ENCODE measurements at regions not wholly inside any gene's neighbourhood (a gene's known extent, or its start where the extent isn't known, plus 50 kb on each side); places are given as distances from the start of the nearest gene placed in this dataset.

DNA sequence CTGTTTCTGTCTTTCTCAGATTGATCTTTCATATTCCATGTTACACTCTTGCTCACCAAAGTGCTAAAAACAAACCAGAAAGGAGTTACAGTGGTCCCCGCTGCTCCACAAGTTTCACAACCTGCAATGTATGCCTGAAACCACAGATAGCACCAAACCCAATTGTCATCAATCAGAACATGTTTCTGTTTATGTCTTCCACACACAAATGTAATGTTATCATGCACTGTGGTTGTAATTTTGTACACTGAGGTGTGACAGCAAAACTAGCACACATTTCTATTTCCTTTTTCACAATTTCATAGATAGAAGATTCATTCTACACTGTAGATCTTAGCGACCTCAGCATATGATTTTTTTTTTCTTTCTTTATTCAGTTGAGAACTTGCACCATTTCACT, 1045.9 kb upstream of the RAG2 start:
- intact Hi-C loops (cut with micrococcal nuclease) = no loop called here
- ChIA-PET POLR2A (no interaction called here), CTCF (no interaction called here)
- Mint-ChIP-seq H3K27ac (no peak overlapping the region), H3K4me1 (ENCODE audit: low read depth) (no peaks in the 10 kb centered on the region), H3K4me3 (no peak overlapping the region), H3K9me3 (peaks cover 2% of the 10 kb centered on the region), H3K27me3 (no peaks in the 10 kb centered on the region), H3K36me3 (ENCODE audit: low read depth) (no peaks in the 10 kb centered on the region)
- no peak for DNase-seq
- TF ChIP-seq, protein P1, sequence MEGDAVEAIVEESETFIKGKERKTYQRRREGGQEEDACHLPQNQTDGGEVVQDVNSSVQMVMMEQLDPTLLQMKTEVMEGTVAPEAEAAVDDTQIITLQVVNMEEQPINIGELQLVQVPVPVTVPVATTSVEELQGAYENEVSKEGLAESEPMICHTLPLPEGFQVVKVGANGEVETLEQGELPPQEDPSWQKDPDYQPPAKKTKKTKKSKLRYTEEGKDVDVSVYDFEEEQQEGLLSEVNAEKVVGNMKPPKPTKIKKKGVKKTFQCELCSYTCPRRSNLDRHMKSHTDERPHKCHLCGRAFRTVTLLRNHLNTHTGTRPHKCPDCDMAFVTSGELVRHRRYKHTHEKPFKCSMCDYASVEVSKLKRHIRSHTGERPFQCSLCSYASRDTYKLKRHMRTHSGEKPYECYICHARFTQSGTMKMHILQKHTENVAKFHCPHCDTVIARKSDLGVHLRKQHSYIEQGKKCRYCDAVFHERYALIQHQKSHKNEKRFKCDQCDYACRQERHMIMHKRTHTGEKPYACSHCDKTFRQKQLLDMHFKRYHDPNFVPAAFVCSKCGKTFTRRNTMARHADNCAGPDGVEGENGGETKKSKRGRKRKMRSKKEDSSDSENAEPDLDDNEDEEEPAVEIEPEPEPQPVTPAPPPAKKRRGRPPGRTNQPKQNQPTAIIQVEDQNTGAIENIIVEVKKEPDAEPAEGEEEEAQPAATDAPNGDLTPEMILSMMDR (IDR thresholded peaks at IDR 0.05) = no peak
- no peak for ATAC-seq

DNA sequence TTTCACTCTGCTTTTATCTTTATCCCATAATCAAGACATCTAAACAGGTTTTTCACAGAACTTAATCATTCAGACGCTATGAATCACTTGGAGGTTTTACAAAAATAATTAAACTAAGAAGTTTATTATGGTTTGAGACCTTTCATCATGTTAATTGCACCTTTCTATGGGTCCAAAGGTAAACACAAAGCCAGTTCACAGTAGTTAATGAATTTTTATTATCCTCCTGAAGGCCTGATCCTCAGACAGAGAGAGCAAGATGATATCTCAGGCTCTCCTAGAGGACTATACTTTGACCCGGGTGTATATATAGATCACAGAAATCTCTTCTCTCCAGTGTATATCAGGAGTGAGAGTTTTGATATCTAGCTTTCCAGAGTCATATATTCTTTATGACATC, 1044.3 kb upstream of the RAG2 start:
- H3K4me3 Mint-ChIP-seq = no peak overlapping the region
- no peak for DNase-seq
- no peak overlapping the region for H3K27ac Mint-ChIP-seq
- H3K36me3 Mint-ChIP-seq (ENCODE audit: low read depth) = no peaks in the 10 kb centered on the region
- no peaks in the 10 kb centered on the region for H3K27me3 Mint-ChIP-seq
- CTCF ChIA-PET = no interaction called here
- ATAC-seq = no peak
- intact Hi-C loops (cut with micrococcal nuclease) = no loop called here
- POLR2A ChIA-PET = no interaction called here
- H3K4me1 Mint-ChIP-seq (ENCODE audit: low read depth) = no peaks in the 10 kb centered on the region
- TF ChIP-seq, protein P1 (IDR thresholded peaks at IDR 0.05) = no peak
- peaks cover 3% of the 10 kb centered on the region for H3K9me3 Mint-ChIP-seq

DNA sequence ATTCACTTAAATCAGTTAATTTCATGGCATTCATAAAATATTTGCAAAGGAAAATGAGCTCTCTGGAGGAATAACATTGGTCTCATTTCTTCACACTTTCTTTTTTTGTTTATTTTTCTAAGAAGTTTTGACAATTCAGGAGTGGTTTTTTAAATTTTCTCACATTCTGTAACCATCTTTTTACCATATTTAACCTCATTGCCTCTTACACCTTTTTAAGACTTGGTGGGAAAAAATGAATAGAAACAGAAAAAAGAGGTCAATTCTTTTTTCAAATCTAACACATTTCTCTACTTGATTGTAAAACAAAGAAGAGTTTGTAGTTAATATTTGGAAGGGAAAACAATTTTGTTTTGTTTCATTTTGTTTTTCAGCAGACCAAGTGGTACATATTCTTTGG, 1034.7 kb upstream of the RAG2 start:
- no peaks in the 10 kb centered on the region for H3K4me1 Mint-ChIP-seq (ENCODE audit: low read depth)
- no peaks in the 10 kb centered on the region for H3K36me3 Mint-ChIP-seq (ENCODE audit: low read depth)
- intact Hi-C loops (cut with micrococcal nuclease) = no loop called here
- peaks cover 5% of the 10 kb centered on the region for H3K9me3 Mint-ChIP-seq
- TF ChIP-seq, protein P1 (IDR thresholded peaks at IDR 0.05) = no peak
- CTCF ChIA-PET = no interaction called here
- no peak overlapping the region for H3K4me3 Mint-ChIP-seq
- ATAC-seq (no peak), DNase-seq (no peak)
- H3K27ac Mint-ChIP-seq = no peak overlapping the region
- POLR2A ChIA-PET = no interaction called here
- H3K27me3 Mint-ChIP-seq = no peaks in the 10 kb centered on the region

DNA sequence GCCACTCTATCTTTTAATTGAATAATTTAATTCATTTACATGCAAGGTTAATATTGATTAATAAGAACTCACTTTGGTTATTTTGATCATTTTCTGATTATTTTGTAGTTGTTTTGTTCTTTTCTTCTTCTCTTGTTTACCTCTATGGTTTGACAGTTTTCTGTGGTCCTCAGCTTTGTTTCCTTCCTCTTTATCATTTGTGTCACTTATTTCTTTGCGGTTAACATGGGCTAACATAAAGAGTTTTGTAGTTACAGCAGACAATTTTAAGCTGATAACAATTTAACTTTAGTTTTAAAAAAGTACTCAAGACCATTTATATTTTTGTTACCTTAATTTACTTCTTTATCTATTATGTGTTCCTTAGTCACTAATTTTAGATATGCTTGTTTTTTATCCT, 1032.8 kb upstream of the RAG2 start:
- no peak for ATAC-seq
- ChIA-PET CTCF (no interaction called here), POLR2A (no interaction called here)
- intact Hi-C loops (cut with micrococcal nuclease) = no loop called here
- Mint-ChIP-seq H3K36me3 (ENCODE audit: low read depth) (no peaks in the 10 kb centered on the region), H3K9me3 (peaks cover 6% of the 10 kb centered on the region), H3K4me3 (no peak overlapping the region), H3K4me1 (ENCODE audit: low read depth) (no peaks in the 10 kb centered on the region), H3K27me3 (no peaks in the 10 kb centered on the region), H3K27ac (no peak overlapping the region)
- TF ChIP-seq, protein P1 (IDR thresholded peaks at IDR 0.05) = no peak
- DNase-seq = no peak

DNA sequence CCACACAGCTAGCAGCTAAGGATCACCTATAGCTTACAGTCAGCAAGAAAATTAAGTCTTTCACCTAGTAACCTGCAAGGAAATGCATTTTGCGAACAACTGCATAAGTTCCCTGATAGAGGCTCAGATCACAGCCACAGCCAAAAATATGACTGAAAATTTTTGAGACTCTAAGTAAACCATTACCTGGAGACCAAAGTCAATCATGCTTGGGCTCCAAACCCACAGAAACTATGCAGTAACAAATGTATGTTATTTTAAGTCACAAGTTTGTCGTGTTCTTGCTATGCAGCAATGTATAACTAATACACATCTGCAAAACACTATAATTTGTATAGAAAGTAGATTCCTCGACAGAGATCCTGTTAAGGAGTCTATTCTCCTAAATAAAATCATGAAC, 1025.7 kb upstream of the RAG2 start:
- CTCF ChIA-PET = no interaction called here
- no peaks in the 10 kb centered on the region for H3K27me3 Mint-ChIP-seq
- H3K9me3 Mint-ChIP-seq = peaks cover 7% of the 10 kb centered on the region
- TF ChIP-seq, protein P1 (IDR thresholded peaks at IDR 0.05) = no peak
- intact Hi-C loops (cut with micrococcal nuclease) = no loop called here
- no peaks in the 10 kb centered on the region for H3K36me3 Mint-ChIP-seq (ENCODE audit: low read depth)
- POLR2A ChIA-PET = no interaction called here
- H3K4me3 Mint-ChIP-seq = no peak overlapping the region
- DNase-seq = no peak
- no peak for ATAC-seq
- no peak overlapping the region for H3K27ac Mint-ChIP-seq
- no peaks in the 10 kb centered on the region for H3K4me1 Mint-ChIP-seq (ENCODE audit: low read depth)

Measured in activated CD8-positive, alpha-beta T cell treated with anti-CD3 and anti-CD28 coated beads for 36 hours (primary cell).